ENCODE measurements at regions not wholly inside any gene's neighbourhood (a gene's known extent, or its start where the extent isn't known, plus 50 kb on each side); places are given as distances from the start of the nearest gene placed in this dataset.

GRCh38 chr1:201653233-201653632 is 114.3 kb downstream of the NAV1 start:
- TF ChIP-seq TAF1 (IDR thresholded peaks at IDR 0.05; ENCODE audit: borderline replicate concordance, low read depth, low read length) (no peak), CTCF (IDR thresholded peaks at IDR 0.05) (no peak), REST (IDR thresholded peaks at IDR 0.05; ENCODE audit: low read depth, low read length) (no peak), EZH2phosphoT487 (IDR thresholded peaks at IDR 0.05; ENCODE audit: borderline replicate concordance, low read depth) (no peak), RXRA (IDR thresholded peaks at IDR 0.05; ENCODE audit: borderline replicate concordance, low read depth) (no peak), PBX3 (IDR thresholded peaks at IDR 0.05) (no peak), TEAD4 (IDR thresholded peaks at IDR 0.05; ENCODE audit: borderline replicate concordance, insufficient read depth) (no peak), MEF2A (IDR thresholded peaks at IDR 0.05; ENCODE audit: borderline replicate concordance, low read depth) (no peak), RCOR1 (IDR thresholded peaks at IDR 0.05; ENCODE audit: low read length) (no peak)
